ENCODE measurements at regions not wholly inside any gene's neighbourhood (a gene's known extent, or its start where the extent isn't known, plus 50 kb on each side); places are given as distances from the start of the nearest gene placed in this dataset.

DNA sequence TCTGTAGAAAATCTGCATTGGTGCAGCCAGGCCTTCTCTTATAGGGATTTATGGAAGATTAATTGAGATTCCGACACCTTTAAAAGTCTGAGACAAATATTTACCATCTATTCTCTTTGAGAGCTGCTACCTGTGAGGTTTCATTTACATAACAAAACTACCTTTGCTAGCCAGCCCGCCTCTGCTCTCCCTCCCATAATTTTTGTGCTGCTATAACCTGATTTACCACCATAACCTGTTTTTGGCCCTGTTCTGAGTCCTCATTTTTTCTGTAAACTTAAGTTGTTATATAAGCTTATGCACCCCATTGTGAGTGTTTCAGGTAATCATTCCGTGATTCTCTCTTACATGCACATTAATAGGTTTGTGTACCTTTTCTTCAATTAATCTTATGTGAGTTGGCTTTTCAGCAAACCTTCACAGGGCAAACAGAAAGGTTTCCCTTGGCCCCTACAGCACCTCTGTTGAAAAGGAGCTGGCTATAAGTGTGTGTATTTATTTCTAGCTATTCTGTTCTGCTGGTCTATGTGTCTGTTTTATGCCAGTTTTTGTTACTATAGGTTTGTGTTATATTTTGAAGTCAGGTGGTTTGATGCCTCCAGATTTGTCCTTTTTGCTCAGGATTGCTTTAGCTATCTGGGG, 114.9 kb upstream of the XIRP2 start:
- no peaks in the 10 kb centered on the region for H3K4me1 ChIP-seq (replicated peaks in 1 of 2; ENCODE audit: control insufficient read depth in 2 of 2, insufficient read depth in 2 of 2, low read length in 2 of 2)
- no TSS peak for BruUV-seq (replicated peaks)
- H3K27me3 ChIP-seq (ENCODE audit: control insufficient read depth in 2 of 2, insufficient read depth in 2 of 2, low read length in 2 of 2), result no peaks in the 10 kb centered on the region
- in situ Hi-C loops (cut with MboI), result no loop called here
- H3K9me3 ChIP-seq (replicated peaks; ENCODE audit: control insufficient read depth, insufficient read depth, low read depth, low read length), result no peaks in the 10 kb centered on the region
- intact Hi-C loops (cut with micrococcal nuclease), result no loop called here
- ChIA-PET POLR2A (no interaction called here), CTCF (ENCODE audit: low intra/inter-chr PET ratio) (no interaction called here)
- no peak overlapping the region for H3K4me3 ChIP-seq
- no peaks in the 10 kb centered on the region for H4K20me1 ChIP-seq (replicated peaks; ENCODE audit: control insufficient read depth, insufficient read depth, low read length)
- H3K79me2 ChIP-seq (ENCODE audit: control insufficient read depth, insufficient read depth, low read length), result no peaks in the 10 kb centered on the region
- WGBS (ENCODE audit: insufficient coverage, low coverage, missing lambda C conversion rate), result 2% methylated on average over 3 of the region's 3 CpGs
- no peaks in the 10 kb centered on the region for H3K36me3 ChIP-seq (ENCODE audit: control insufficient read depth, insufficient read depth, low read length)
- DNase-seq (ENCODE audit: extremely low read depth in 1 of 4, low spot score in 3 of 4) (no peak), ATAC-seq (no peak), FAIRE-seq (no peak)
- no peak overlapping the region for H3K9ac ChIP-seq (ENCODE audit: insufficient read depth in 1 of 2, low read depth in 2 of 2, low read length in 2 of 2)
- no peak overlapping the region for H3K4me2 ChIP-seq (ENCODE audit: insufficient read depth, low read length)
- no peaks in the 10 kb centered on the region for H3K9me1 ChIP-seq (ENCODE audit: control insufficient read depth, insufficient read depth, low read length)
- no peak overlapping the region for H2AFZ ChIP-seq (ENCODE audit: low read depth, low read length)
- no peak overlapping the region for H3K27ac ChIP-seq (ENCODE audit: extremely low read depth, low read depth, low read length)
- TF ChIP-seq EGR1 (conservative IDR thresholded peaks at IDR 0.05), result no peak
- TF ChIP-seq ZC3H11A (IDR thresholded peaks at IDR 0.05; ENCODE audit: low read depth, low read length), result no peak
- no peak for TF ChIP-seq BRD4 (IDR thresholded peaks at IDR 0.05)
- no peak for TF ChIP-seq SRSF3 (IDR thresholded peaks at IDR 0.05; ENCODE audit: insufficient read depth, low read length)
- no peak for TF ChIP-seq MYNN (IDR thresholded peaks at IDR 0.05)
- TF ChIP-seq MYNN (CRISPR knock-in tag; IDR thresholded peaks at IDR 0.05), result no peak
- TF ChIP-seq ZNF217 (CRISPR knock-in tag; IDR thresholded peaks at IDR 0.05), result no peak
- TF ChIP-seq, protein P1, sequence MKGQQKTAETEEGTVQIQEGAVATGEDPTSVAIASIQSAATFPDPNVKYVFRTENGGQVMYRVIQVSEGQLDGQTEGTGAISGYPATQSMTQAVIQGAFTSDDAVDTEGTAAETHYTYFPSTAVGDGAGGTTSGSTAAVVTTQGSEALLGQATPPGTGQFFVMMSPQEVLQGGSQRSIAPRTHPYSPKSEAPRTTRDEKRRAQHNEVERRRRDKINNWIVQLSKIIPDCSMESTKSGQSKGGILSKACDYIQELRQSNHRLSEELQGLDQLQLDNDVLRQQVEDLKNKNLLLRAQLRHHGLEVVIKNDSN (CRISPR knock-in tag; IDR thresholded peaks at IDR 0.05), result no peak
- TF ChIP-seq POLR2AphosphoS2 (IDR thresholded peaks at IDR 0.05; ENCODE audit: low read length), result no peak
- TF ChIP-seq, protein P2, sequence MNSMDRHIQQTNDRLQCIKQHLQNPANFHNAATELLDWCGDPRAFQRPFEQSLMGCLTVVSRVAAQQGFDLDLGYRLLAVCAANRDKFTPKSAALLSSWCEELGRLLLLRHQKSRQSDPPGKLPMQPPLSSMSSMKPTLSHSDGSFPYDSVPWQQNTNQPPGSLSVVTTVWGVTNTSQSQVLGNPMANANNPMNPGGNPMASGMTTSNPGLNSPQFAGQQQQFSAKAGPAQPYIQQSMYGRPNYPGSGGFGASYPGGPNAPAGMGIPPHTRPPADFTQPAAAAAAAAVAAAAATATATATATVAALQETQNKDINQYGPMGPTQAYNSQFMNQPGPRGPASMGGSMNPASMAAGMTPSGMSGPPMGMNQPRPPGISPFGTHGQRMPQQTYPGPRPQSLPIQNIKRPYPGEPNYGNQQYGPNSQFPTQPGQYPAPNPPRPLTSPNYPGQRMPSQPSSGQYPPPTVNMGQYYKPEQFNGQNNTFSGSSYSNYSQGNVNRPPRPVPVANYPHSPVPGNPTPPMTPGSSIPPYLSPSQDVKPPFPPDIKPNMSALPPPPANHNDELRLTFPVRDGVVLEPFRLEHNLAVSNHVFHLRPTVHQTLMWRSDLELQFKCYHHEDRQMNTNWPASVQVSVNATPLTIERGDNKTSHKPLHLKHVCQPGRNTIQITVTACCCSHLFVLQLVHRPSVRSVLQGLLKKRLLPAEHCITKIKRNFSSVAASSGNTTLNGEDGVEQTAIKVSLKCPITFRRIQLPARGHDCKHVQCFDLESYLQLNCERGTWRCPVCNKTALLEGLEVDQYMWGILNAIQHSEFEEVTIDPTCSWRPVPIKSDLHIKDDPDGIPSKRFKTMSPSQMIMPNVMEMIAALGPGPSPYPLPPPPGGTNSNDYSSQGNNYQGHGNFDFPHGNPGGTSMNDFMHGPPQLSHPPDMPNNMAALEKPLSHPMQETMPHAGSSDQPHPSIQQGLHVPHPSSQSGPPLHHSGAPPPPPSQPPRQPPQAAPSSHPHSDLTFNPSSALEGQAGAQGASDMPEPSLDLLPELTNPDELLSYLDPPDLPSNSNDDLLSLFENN (IDR thresholded peaks at IDR 0.05; ENCODE audit: low read depth in 2 of 2, low read length in 2 of 2), result no peak
- TF ChIP-seq, protein P3, sequence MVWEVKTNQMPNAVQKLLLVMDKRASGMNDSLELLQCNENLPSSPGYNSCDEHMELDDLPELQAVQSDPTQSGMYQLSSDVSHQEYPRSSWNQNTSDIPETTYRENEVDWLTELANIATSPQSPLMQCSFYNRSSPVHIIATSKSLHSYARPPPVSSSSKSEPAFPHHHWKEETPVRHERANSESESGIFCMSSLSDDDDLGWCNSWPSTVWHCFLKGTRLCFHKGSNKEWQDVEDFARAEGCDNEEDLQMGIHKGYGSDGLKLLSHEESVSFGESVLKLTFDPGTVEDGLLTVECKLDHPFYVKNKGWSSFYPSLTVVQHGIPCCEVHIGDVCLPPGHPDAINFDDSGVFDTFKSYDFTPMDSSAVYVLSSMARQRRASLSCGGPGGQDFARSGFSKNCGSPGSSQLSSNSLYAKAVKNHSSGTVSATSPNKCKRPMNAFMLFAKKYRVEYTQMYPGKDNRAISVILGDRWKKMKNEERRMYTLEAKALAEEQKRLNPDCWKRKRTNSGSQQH (CRISPR knock-in tag; IDR thresholded peaks at IDR 0.05), result no peak
- no peak for TF ChIP-seq BACH1 (tag; IDR thresholded peaks at IDR 0.05)
- no peak for TF ChIP-seq ZFP30 (CRISPR knock-in tag; IDR thresholded peaks at IDR 0.05; ENCODE audit: borderline replicate concordance)
- TF ChIP-seq, protein P4, sequence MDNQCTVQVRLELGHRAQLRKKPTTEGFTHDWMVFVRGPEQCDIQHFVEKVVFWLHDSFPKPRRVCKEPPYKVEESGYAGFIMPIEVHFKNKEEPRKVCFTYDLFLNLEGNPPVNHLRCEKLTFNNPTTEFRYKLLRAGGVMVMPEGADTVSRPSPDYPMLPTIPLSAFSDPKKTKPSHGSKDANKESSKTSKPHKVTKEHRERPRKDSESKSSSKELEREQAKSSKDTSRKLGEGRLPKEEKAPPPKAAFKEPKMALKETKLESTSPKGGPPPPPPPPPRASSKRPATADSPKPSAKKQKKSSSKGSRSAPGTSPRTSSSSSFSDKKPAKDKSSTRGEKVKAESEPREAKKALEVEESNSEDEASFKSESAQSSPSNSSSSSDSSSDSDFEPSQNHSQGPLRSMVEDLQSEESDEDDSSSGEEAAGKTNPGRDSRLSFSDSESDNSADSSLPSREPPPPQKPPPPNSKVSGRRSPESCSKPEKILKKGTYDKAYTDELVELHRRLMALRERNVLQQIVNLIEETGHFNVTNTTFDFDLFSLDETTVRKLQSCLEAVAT (IDR thresholded peaks at IDR 0.05), result no peak

Measured in K562 (cell line).